HUES6 (cell line): ENCODE measurements at regions not wholly inside any gene's neighbourhood (a gene's known extent, or its start where the extent isn't known, plus 50 kb on each side); places are given as distances from the start of the nearest gene placed in this dataset.
A peak's percentile ranks its signal among the peaks of the same experiment; 100 is the strongest.

Experiments used
- H3K27ac ChIP-seq: 2 replicates; pipeline ENCODE4 v1.7.0; 2013; ENCODE audit warnings: low read depth, mild to moderate bottlenecking, low read length, inconsistent platforms
- H3K27me3 ChIP-seq: 2 replicates; pipeline ENCODE4 v1.6.1; 2013; ENCODE audit warnings: low read length; ENCODE audit not compliant: control insufficient read depth, insufficient read depth
- H3K36me3 ChIP-seq: 2 replicates; pipeline ENCODE4 v1.6.1; 2013; ENCODE audit warnings: low read length; ENCODE audit not compliant: control insufficient read depth, insufficient read depth
- H3K4me1 ChIP-seq: 2 replicates; pipeline ENCODE4 v1.6.1; 2013; ENCODE audit warnings: low read length; ENCODE audit not compliant: control insufficient read depth, insufficient read depth
- H3K4me3 ChIP-seq: 2 replicates; pipeline ENCODE4 v1.5.1; 2013; ENCODE audit warnings: low read depth, low read length
- H3K9ac ChIP-seq: one replicate; pipeline ENCODE4 v1.6.1; 2013; ENCODE audit warnings: mild to moderate bottlenecking, low read length
- H3K9me3 ChIP-seq: 2 replicates; pipeline ENCODE4 v1.6.1; 2013; ENCODE audit warnings: low read depth, low read length; ENCODE audit not compliant: control insufficient read depth, insufficient read depth

- no peaks in the 10 kb centered on the region for H3K9me3 ChIP-seq
- H3K4me3 ChIP-seq = no peak overlapping the region
- peaks cover 7% of the 10 kb centered on the region for H3K4me1 ChIP-seq
- no peak overlapping the region for H3K27ac ChIP-seq
- H3K36me3 ChIP-seq = no peaks in the 10 kb centered on the region
- peaks cover 14% of the 10 kb centered on the region for H3K27me3 ChIP-seq
- H3K9ac ChIP-seq = no peak overlapping the region
Observed at GRCh38 chr18:26662996-26663395, 114.6 kb upstream of the KCTD1 start.

GRCh38 chr18:26657631-26658581 lies 109.6 kb upstream of the KCTD1 start:
- peaks cover 47% of the 10 kb centered on the region for H3K27me3 ChIP-seq
- peaks cover 21% of the 10 kb centered on the region for H3K4me1 ChIP-seq
- no peaks in the 10 kb centered on the region for H3K36me3 ChIP-seq
- H3K27ac ChIP-seq = no peak overlapping the region
- H3K9me3 ChIP-seq = no peaks in the 10 kb centered on the region
- peak overlapping the region; percentile 77 for H3K9ac ChIP-seq
- peak overlapping the region; percentile 88 for H3K4me3 ChIP-seq

GRCh38 chr18:26656944-26657536 lies 108.7 kb upstream of the KCTD1 start:
- H3K9ac ChIP-seq = peak overlapping the region; percentile 77
- peaks cover 52% of the 10 kb centered on the region for H3K27me3 ChIP-seq
- H3K4me1 ChIP-seq = peaks cover 26% of the 10 kb centered on the region
- H3K36me3 ChIP-seq = no peaks in the 10 kb centered on the region
- peak overlapping the region; percentile 88 for H3K4me3 ChIP-seq
- no peak overlapping the region for H3K27ac ChIP-seq
- no peaks in the 10 kb centered on the region for H3K9me3 ChIP-seq

- no peak overlapping the region for H3K27ac ChIP-seq
- H3K36me3 ChIP-seq = no peaks in the 10 kb centered on the region
- no peaks in the 10 kb centered on the region for H3K9me3 ChIP-seq
- peak overlapping the region; percentile 88 for H3K4me3 ChIP-seq
- H3K4me1 ChIP-seq = peaks cover 26% of the 10 kb centered on the region
- peaks cover 52% of the 10 kb centered on the region for H3K27me3 ChIP-seq
- peak overlapping the region; percentile 41 for H3K9ac ChIP-seq
Observed at GRCh38 chr18:26656431-26656943, 108.1 kb upstream of the KCTD1 start.

GRCh38 chr18:26655525-26656430 lies 107.4 kb upstream of the KCTD1 start:
- Histone ChIP-seq H3K27me3 (peaks cover 52% of the 10 kb centered on the region), H3K4me1 (peaks cover 30% of the 10 kb centered on the region), H3K27ac (no peak overlapping the region), H3K9me3 (no peaks in the 10 kb centered on the region), H3K4me3 (peak overlapping the region; percentile 88), H3K36me3 (no peaks in the 10 kb centered on the region), H3K9ac (peak overlapping the region; percentile 70)

GRCh38 chr18:26654616-26655524 lies 106.5 kb upstream of the KCTD1 start:
- no peaks in the 10 kb centered on the region for H3K36me3 ChIP-seq
- H3K27ac ChIP-seq = no peak overlapping the region
- no peaks in the 10 kb centered on the region for H3K9me3 ChIP-seq
- peaks cover 57% of the 10 kb centered on the region for H3K27me3 ChIP-seq
- peak overlapping the region; percentile 70 for H3K9ac ChIP-seq
- peaks cover 36% of the 10 kb centered on the region for H3K4me1 ChIP-seq
- H3K4me3 ChIP-seq = peak overlapping the region; percentile 88

GRCh38 chr18:26653943-26654615 lies 105.7 kb upstream of the KCTD1 start:
- no peak overlapping the region for H3K4me3 ChIP-seq
- no peaks in the 10 kb centered on the region for H3K36me3 ChIP-seq
- no peak overlapping the region for H3K27ac ChIP-seq
- peaks cover 57% of the 10 kb centered on the region for H3K27me3 ChIP-seq
- no peaks in the 10 kb centered on the region for H3K9me3 ChIP-seq
- no peak overlapping the region for H3K9ac ChIP-seq
- peaks cover 37% of the 10 kb centered on the region for H3K4me1 ChIP-seq

GRCh38 chr18:26652501-26652900 lies 104.1 kb upstream of the KCTD1 start:
- no peak overlapping the region for H3K4me3 ChIP-seq
- H3K36me3 ChIP-seq = no peaks in the 10 kb centered on the region
- H3K9me3 ChIP-seq = no peaks in the 10 kb centered on the region
- peaks cover 45% of the 10 kb centered on the region for H3K27me3 ChIP-seq
- H3K27ac ChIP-seq = no peak overlapping the region
- H3K4me1 ChIP-seq = peaks cover 25% of the 10 kb centered on the region
- no peak overlapping the region for H3K9ac ChIP-seq

- no peak overlapping the region for H3K27ac ChIP-seq
- no peaks in the 10 kb centered on the region for H3K9me3 ChIP-seq
- H3K27me3 ChIP-seq = peaks cover 41% of the 10 kb centered on the region
- H3K4me3 ChIP-seq = no peak overlapping the region
- H3K36me3 ChIP-seq = no peaks in the 10 kb centered on the region
- H3K4me1 ChIP-seq = peaks cover 25% of the 10 kb centered on the region
- no peak overlapping the region for H3K9ac ChIP-seq
Observed at GRCh38 chr18:26650310-26651268, 102.2 kb upstream of the KCTD1 start.
